NCI-H69 (cell line): ENCODE measurements at regions not wholly inside any gene's neighbourhood (a gene's known extent, or its start where the extent isn't known, plus 50 kb on each side); places are given as distances from the start of the nearest gene placed in this dataset.

Experiments
- DNase-seq: peaks from one replicate; lab custom pipeline; 2025; lab: John Stamatoyannopoulos, UW

DNA sequence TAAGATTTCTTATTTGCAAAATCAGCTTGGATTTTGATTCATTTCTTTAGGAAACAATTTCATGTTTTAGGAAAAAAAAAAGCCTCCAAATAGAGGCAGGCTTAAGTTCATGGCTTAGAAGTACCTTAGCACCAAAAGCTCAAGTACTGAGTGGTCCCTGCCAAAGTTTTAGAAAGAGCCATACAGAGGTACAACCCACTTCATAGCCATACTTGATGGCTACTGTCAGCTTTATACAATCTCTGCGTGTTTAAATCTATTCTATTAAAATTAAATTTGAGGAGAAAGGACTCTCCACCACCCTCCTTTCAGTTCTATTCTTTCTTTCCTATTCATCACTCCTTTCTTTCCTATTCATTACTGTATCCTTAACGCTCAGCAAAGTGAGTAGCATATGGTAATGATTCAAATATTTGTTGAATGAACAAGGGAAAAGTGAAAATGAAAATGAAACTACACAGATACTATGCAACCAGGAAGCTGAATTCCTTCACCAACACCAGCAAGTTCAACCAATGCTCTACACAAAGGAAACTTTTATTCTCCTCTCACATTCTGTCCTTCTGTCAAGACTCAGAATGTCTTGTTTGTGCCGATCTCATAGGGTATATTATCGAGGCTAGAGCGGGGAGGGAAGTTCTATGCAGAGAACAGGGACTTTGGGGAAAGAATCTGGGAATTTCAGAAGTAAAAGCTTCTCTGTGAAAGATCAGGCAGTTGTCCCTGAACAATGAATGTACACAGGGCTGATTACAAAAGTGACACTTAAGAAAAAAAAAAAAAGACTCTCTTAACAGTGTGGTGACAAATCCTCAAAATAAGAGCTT is 138.6 kb upstream of the SPEF2 start:
- no peak for DNase-seq

GRCh38 chr5:35477911-35478310 is 139.8 kb upstream of the SPEF2 start:
- no peak for DNase-seq

DNA sequence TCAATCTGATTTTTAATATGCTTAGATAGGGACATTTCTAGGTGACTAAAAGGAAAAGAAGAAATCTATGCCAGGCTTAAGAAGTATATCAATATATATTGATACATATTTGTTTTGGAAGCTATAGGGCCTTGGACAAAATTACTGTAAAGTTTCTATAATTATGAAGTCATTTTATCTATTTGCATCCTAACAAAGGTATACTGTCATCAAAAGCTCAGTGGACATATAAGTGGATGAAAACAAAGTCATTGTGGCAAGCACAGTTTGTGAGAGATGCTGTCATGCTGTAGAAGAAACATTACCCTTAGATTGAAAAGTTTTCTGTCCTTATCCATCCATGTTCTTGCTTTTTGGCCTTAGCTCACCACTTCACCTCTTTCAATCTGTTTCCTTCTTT is 140.3 kb upstream of the SPEF2 start:
- no peak for DNase-seq

GRCh38 chr5:35476797-35477196 is 140.9 kb upstream of the SPEF2 start:
- DNase-seq = no peak

DNA sequence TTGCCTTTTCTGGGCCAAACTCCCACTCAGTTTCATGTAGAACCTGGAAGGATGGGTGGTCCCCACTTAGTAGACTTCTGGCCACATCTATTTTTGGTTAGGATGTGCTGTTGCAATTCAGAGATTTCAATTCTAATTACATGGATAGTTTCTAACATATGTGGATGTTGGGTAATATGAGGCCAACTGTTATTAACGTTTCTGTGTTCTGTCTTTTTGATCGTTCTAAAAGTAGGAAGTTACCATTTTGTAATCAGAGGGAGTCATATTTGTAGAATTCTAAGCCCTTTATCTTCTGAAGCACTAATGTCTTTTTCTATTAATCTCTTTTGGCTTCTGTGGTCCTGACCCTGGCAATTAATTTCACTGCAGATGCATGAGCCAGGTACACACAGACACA is 141.6 kb upstream of the SPEF2 start:
- no peak for DNase-seq

- no peak for DNase-seq
Measured at GRCh38 chr5:35473589-35473988, 144.1 kb upstream of the SPEF2 start.

DNA sequence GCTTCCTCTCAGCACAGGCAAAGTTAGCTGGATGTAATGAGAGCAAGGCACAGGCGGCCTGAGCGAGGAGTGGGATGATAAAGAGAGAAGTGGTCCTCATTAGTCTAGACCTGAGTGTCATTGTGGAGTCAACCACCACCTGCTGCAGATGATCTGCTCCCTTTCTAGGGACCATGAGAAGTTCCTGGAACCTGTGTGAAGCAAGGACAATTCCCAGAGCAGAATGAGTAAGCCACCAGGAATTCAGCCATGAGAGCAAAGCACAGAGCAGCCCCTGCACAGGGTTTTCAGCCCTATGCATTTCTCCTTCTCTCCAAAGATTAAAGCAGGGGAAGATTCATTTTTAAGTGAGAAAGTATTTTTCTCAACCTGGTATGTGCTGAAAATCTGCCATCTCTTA is 146.8 kb upstream of the SPEF2 start:
- no peak for DNase-seq

GRCh38 chr5:35468811-35469210 is 148.9 kb upstream of the SPEF2 start:
- DNase-seq = no peak

- no peak for DNase-seq
Measured at GRCh38 chr5:35466746-35467145, 150.9 kb upstream of the SPEF2 start.

DNA sequence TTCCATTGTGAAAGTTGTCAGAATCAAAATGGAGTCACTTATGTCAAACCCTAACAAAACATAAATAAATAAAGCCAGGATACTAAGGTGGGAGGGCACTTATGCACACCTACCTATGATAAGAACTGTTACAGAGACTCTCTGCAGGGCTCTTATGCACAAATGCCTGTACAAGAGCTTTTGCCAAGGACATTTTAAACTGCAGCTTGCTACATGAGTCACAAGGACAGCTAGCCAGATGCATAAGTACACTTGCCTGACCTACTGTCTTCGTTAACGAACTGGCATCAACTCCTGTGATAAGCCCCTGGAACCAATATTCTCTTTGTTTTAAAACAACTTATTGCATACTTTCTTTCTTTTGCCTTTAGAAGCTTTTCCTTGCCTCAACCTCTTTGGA is 152.9 kb upstream of the SPEF2 start:
- DNase-seq = no peak

DNA sequence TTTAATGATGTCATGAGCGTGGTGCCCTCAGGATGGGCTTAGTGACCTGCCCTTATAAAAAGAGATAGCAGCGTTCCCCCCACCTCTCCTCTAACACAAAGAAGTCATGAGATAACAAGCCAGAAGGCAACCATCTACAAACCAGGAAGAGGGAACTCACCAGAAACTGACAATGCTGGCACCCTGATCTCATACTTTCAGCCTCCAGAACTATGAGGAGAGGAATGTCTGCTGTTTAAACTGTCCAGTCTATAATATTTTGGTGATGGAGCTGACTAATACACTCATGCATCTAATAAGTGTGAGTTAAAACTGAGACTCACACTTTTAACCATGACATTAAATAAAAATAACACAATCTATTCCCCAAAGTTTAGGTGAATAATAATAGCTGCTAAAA is 156.1 kb upstream of the SPEF2 start:
- DNase-seq = no peak

- DNase-seq = peak; percentile 68
Measured at GRCh38 chr5:35458824-35459207, 158.8 kb upstream of the SPEF2 start.

- DNase-seq = no peak
Measured at GRCh38 chr5:35457912-35458823, 159.5 kb upstream of the SPEF2 start.

DNA sequence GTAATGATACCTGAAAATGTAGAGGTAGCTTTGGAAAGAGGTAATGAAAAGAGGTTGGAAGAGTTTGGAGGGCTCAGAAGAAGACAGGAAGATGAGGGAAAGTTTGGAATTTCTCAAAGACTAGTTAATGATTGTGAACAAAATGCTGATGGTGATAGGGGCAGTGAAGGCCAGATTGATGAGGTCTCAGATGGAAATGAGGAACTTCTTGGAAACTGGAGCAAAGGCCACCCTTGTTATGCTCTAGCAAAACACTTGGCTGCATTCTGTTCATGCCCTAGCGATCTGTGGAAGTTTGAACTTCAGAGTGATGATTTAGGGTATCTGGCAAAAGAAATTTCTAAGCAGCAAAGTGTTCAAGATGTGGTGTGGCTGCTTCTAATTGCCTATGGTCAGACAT is 161.2 kb upstream of the SPEF2 start:
- no peak for DNase-seq

DNA sequence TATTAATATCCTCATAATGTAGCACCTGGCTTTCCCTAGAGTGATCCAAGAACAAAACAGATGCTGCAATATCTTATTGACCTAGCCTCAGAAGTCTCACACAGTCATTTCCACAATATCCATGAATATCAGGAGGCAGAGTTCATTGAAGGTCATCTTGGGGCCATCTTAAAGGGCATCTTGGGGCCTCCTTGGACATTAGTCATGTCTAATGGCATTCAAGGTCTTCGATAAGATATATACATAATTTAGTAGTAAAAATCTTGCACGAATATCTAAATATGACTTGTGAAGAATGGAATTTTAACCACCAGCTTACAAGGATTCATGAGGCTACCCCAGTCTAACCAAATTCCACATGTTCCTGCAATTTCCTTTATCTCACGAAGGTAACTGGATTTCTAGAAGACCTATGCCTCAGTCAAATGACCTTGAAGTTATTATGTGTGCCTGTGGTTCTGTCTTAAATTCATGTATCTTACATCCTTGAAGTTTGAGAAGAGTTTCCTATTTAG is 163.6 kb upstream of the SPEF2 start:
- DNase-seq = no peak

GRCh38 chr5:35443803-35444595 is 173.7 kb upstream of the SPEF2 start:
- peak; percentile 3 for DNase-seq

GRCh38 chr5:35442885-35443639 is 174.6 kb upstream of the SPEF2 start:
- no peak for DNase-seq

- no peak for DNase-seq
Measured at GRCh38 chr5:35440409-35440808, 177.3 kb upstream of the SPEF2 start.

DNA sequence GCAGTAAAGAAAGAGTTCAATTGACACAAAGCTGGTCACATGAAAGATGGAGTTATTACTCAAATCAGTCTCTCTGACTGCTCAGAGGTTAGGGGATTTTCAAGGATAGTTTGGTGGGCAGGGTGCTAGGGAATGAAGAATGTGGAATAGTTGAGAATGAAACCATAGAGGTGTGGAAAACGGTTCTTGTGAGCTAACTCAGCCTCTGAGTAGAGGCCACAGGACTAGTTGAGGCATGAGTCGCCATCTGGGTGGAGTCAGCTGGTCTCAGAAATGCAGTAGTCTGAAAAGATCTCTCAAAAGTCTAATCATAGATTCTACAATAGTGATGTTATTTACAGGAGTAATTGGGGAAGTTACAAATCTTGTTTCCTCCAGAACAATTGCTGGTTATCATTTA is 178.9 kb upstream of the SPEF2 start:
- DNase-seq = no peak

DNA sequence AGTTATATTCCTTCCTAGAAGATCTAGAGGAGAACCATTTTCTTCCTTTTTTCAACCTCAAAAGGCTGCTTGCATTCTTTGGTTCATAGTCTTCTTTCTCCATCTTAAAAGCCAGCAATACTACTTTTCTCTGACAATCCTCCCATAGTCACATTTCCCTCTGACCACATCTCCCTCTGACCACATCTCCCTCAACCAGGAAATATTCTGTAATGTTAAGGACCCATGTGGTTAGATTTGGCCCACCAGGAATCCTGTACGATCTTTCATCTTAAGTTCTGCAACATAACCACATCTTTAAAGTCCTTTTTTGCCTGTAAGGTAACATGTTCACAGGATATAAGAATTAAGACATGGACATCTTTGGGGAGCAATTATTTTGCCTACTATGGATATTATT is 179.4 kb upstream of the SPEF2 start:
- no peak for DNase-seq

GRCh38 chr5:35436400-35437057 is 181.1 kb upstream of the SPEF2 start:
- DNase-seq = peak; percentile 70
